AG09309 (cell line): ENCODE measurements at regions not wholly inside any gene's neighbourhood (a gene's known extent, or its start where the extent isn't known, plus 50 kb on each side); places are given as distances from the start of the nearest gene placed in this dataset.
A peak's percentile ranks its signal among the peaks of the same experiment; 100 is the strongest.

ENCODE experiments used
- DNase-seq: peaks from one replicate; pipeline ENCODE4 v3.0.0-alpha.2; 2010; ENCODE audit warnings: low read depth
- H3K4me3 ChIP-seq: 2 replicates; pipeline ENCODE4 v1.5.1; 2011; ENCODE audit warnings: mild to moderate bottlenecking, low read depth, low read length, moderate library complexity; ENCODE audit not compliant: control insufficient read depth
- TF ChIP-seq, protein P1 (sequence below): IDR thresholded peaks from 2 replicates; pipeline ENCODE4 v1.5.1; 2011; ENCODE audit warnings: mild to moderate bottlenecking, low read depth, low read length, inconsistent platforms; ENCODE audit not compliant: insufficient read depth, control insufficient read depth; ENCODE audit errors: missing control alignments

DNA sequence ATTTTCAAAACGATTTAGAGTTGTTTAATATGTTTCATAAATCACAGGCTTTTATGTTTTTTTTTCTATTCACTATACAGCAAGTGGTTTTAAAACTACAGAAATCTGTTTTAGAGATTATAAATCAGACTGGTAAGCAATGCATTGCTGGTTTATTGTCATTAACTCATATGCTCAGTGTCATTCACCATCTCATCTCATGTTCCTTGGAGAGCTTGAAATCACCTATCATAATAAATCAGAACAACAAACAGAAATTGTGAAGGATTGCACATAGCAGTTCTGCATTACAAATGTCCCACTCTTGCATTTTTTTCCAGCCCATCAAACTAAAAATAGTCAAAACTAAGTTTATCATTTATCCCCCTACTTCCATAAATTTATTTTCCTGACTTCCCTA is 470.8 kb downstream of the FSCB start:
- no peak overlapping the region for H3K4me3 ChIP-seq
- TF ChIP-seq, protein P1, sequence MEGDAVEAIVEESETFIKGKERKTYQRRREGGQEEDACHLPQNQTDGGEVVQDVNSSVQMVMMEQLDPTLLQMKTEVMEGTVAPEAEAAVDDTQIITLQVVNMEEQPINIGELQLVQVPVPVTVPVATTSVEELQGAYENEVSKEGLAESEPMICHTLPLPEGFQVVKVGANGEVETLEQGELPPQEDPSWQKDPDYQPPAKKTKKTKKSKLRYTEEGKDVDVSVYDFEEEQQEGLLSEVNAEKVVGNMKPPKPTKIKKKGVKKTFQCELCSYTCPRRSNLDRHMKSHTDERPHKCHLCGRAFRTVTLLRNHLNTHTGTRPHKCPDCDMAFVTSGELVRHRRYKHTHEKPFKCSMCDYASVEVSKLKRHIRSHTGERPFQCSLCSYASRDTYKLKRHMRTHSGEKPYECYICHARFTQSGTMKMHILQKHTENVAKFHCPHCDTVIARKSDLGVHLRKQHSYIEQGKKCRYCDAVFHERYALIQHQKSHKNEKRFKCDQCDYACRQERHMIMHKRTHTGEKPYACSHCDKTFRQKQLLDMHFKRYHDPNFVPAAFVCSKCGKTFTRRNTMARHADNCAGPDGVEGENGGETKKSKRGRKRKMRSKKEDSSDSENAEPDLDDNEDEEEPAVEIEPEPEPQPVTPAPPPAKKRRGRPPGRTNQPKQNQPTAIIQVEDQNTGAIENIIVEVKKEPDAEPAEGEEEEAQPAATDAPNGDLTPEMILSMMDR = no peak
- no peak for DNase-seq

DNA sequence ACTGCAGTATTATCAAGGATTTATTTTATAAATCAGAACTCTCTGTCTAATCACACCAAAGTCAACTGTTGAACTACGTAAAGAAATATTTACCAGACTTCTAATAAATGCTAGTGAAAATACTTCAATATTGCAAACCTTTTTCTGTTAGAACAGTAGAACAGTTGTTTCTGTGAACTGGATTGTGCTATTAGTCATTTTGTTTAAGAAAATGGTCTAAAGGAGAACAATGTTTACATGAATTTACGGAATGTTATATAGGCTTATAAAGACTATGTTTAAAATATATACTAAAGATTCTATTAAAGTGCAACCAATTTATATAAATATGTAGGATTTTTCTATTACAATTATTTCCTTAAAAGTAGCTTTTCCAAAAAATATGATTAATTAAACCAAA is 471.4 kb downstream of the FSCB start:
- TF ChIP-seq, protein P1 = no peak
- no peak overlapping the region for H3K4me3 ChIP-seq
- DNase-seq = no peak

DNA sequence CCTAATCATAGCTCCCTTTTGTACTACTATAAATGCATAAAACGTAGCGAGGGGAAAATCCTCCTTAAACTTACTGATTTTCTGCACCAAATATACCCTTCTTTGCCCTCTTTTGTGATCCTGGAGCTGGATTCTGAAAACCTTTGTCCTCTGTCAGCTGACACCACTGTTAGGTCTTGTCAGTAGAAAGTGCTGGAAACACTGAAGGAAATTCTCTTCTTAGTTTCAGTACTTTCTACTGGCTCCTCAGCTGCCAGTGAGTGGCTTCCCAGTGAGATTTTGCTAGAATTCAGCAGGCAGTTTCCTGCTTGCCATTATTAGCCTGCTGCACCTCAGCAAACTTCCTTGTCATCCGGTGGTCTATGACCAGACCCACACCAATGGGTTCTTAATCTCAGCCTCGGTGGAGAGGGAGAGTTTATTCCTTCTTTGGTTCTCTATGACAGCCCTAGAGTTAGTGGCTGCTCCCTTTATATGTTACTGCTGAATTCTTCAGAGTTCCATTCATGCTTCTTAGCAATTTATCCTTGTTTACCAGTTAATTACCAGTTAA is 476.2 kb downstream of the FSCB start:
- no peak for DNase-seq
- TF ChIP-seq, protein P1 = no peak
- no peak overlapping the region for H3K4me3 ChIP-seq

DNA sequence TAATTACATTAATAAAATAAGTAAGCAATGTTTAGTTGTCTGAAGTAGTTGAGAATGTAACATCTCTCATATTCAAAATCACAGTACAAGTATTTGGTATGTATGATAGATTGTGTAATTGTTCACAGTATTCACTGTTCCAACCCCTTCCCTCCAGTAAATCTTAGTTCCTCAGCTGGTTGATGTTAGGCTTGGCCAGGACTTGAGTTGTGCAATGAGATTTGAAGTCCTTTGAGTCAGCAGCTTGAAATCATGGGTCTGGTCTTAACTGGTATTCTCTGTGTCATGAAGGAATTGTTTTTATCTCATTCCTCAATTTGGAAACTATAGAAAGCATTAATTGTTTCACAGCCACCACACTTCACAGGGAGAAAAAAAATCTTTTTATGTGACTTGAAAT is 477.1 kb downstream of the FSCB start:
- H3K4me3 ChIP-seq = no peak overlapping the region
- TF ChIP-seq, protein P1 = no peak
- peak; percentile 72 for DNase-seq

DNA sequence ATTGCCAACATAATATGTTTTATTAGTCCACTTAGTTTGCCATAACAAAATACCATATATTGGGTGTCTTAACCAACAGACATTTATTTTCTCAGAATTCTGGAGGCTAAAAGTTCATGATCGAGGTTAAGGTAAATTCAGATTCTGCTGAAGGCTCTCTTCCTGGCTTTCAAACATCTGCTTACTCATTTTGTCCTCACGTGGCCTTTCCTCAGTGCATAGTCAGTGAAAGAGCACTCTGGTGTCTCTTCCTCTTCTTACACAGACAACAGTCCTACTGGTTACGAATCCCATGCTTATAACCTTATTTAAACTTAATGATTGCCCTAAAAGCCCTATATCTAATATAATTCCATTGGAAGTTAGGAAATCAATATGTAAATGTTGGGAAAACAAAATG is 479.7 kb downstream of the FSCB start:
- H3K4me3 ChIP-seq = no peak overlapping the region
- DNase-seq = no peak
- TF ChIP-seq, protein P1 = no peak

DNA sequence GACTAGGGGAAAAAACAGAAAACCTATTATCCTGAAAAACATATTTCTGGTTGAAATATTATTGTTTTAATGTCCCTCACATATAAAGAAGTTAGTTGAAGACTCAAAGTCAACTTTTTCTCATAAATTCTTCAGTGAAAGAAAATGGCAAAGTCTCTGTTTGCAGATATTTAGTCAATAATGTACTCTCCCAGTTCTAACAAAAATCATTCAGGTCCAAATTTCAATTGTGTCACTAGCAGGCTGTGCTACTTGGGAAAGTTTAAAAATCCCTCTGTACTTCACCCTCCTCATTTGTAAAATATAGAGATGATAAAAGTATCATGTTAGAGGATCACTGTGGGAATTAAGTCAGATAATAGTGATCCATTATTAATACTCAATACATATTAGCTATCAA is 496.5 kb downstream of the FSCB start:
- no peak for DNase-seq
- TF ChIP-seq, protein P1 = no peak
- H3K4me3 ChIP-seq = no peak overlapping the region

DNA sequence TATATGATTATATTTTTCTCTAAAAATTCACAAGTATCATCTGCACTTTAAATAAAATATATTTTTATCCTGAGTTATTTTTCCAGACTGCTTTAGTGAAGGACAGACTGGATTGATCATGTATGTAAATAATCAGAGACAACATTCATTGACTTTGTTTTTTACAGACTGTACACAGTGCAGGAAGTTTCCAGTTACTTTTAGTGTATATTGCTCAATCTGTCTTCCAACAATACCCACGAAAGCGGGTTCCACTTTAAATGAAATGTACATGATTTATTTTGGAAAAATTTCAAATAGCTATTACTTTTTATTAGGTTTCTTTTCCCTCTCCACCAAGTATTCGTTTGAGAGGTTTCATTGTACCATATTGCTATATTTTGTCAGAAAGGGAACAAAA is 497.0 kb downstream of the FSCB start:
- TF ChIP-seq, protein P1 = no peak
- H3K4me3 ChIP-seq = no peak overlapping the region
- no peak for DNase-seq
